GM23248 (cell line): ENCODE measurements at regions not wholly inside any gene's neighbourhood (a gene's known extent, or its start where the extent isn't known, plus 50 kb on each side); places are given as distances from the start of the nearest gene placed in this dataset.

Experiments
- DNase-seq: peaks from one replicate; pipeline ENCODE4 v3.0.0-alpha.2; 2015
- H2AFZ ChIP-seq: fragments of 200-600 bp; sonication (generic); 2 replicates; pipeline ENCODE4 v1.6.1; 2016; ENCODE audit warnings: antibody characterized with exemption
- H3F3A ChIP-seq: fragments of 200-600 bp; sonication (generic); 2 replicates; pipeline ENCODE4 v1.6.1; 2016; ENCODE audit warnings: mild to moderate bottlenecking, antibody characterized with exemption, mixed run types; ENCODE audit not compliant: insufficient read depth
- H3K27ac ChIP-seq: fragments of 200-600 bp; sonication (generic); 2 replicates; pipeline ENCODE4 v1.5.1; 2016; ENCODE audit warnings: mild to moderate bottlenecking
- H3K27me3 ChIP-seq: fragments of 200-600 bp; sonication (generic); replicated peaks from 2 replicates; pipeline ENCODE4 v1.6.1; 2016; ENCODE audit warnings: mild to moderate bottlenecking; ENCODE audit not compliant: insufficient read depth
- H3K36me3 ChIP-seq: fragments of 200-600 bp; sonication (generic); 2 replicates; pipeline ENCODE4 v1.6.1; 2016; ENCODE audit warnings: low read depth, mild to moderate bottlenecking
- H3K4me1 ChIP-seq: fragments of 200-600 bp; sonication (generic); 2 replicates; pipeline ENCODE4 v1.6.1; 2016; ENCODE audit warnings: mild to moderate bottlenecking; ENCODE audit not compliant: insufficient read depth
- H3K4me2 ChIP-seq: fragments of 200-600 bp; sonication (generic); one replicate; pipeline ENCODE4 v1.6.1; 2016; ENCODE audit warnings: mild to moderate bottlenecking; ENCODE audit not compliant: unreplicated experiment
- H3K4me3 ChIP-seq: fragments of 200-600 bp; sonication (generic); 2 replicates; pipeline ENCODE4 v1.5.1; 2016; ENCODE audit warnings: mild to moderate bottlenecking
- H3K79me2 ChIP-seq: fragments of 200-600 bp; sonication (generic); 2 replicates; pipeline ENCODE4 v1.6.1; 2016; ENCODE audit warnings: mild to moderate bottlenecking; ENCODE audit not compliant: insufficient read depth
- H3K9ac ChIP-seq: fragments of 200-600 bp; sonication (generic); 2 replicates; pipeline ENCODE4 v1.6.1; 2016; ENCODE audit warnings: mild to moderate bottlenecking
- H3K9me2 ChIP-seq: fragments of 200-600 bp; sonication (generic); 2 replicates; pipeline ENCODE4 v1.6.1; 2016; ENCODE audit warnings: mixed run types, mild to moderate bottlenecking, moderate library complexity; ENCODE audit not compliant: insufficient read depth
- H3K9me3 ChIP-seq: fragments of 200-600 bp; sonication (generic); one replicate; pipeline ENCODE4 v1.6.1; 2017; ENCODE audit warnings: low read depth
- H4K20me1 ChIP-seq: fragments of 200-600 bp; sonication (generic); 2 replicates; pipeline ENCODE4 v1.6.0; 2016; ENCODE audit not compliant: insufficient read depth
- EZH2 ChIP-seq: fragments of 200-600 bp; sonication (generic); IDR thresholded peaks from 2 replicates; pipeline ENCODE4 v1.6.1; 2018; ENCODE audit warnings: antibody characterized with exemption, mild to moderate bottlenecking; ENCODE audit not compliant: insufficient read depth, poor library complexity, severe bottlenecking
- EZH2phosphoT487 ChIP-seq: fragments of 200-600 bp; sonication (generic); IDR thresholded peaks from 2 replicates; pipeline ENCODE4 v1.6.1; 2018; ENCODE audit warnings: antibody characterized with exemption, moderate library complexity, mild to moderate bottlenecking, low read depth; ENCODE audit not compliant: insufficient read depth
- WGBS, 2 experiments: methylation state at CpG; one replicate each; pipeline ENCODE4 v1.1.6; 2015 to 2017; ENCODE audit warnings: low lambda C conversion rate in 2 of 2, low coverage in 1 of 2; ENCODE audit errors: missing lambda C conversion rate in 2 of 2; 5-methylcytosine and 5-hydroxymethylcytosine counted together
- in situ Hi-C: fragments of 300-500 bp; cut with MboI; formaldehyde crosslinking; loops from 2 replicates; pipeline ENCODE4 v1.15.0; 2020

GRCh38 chr18:37779220-37779619 lies 213.6 kb upstream of the CELF4 start:
- no peak for DNase-seq
- in situ Hi-C loops = no loop called here
- no peak for TF ChIP-seq EZH2phosphoT487
- TF ChIP-seq EZH2 = no peak
- no peaks in the 10 kb centered on the region for H3K79me2 ChIP-seq
- no peaks in the 10 kb centered on the region for H3K27me3 ChIP-seq
- WGBS, 2 experiments = 66 to 73% methylated on average over 7 of the region's 7 CpGs
- no peak overlapping the region for H2AFZ ChIP-seq
- no peak overlapping the region for H3K9ac ChIP-seq
- H3K4me1 ChIP-seq = no peaks in the 10 kb centered on the region
- H3F3A ChIP-seq = no peaks in the 10 kb centered on the region
- H3K27ac ChIP-seq = no peak overlapping the region
- no peak overlapping the region for H3K4me2 ChIP-seq
- H3K9me3 ChIP-seq = no peaks in the 10 kb centered on the region
- no peaks in the 10 kb centered on the region for H3K9me2 ChIP-seq
- no peaks in the 10 kb centered on the region for H3K36me3 ChIP-seq
- H3K4me3 ChIP-seq = no peak overlapping the region
- H4K20me1 ChIP-seq = no peaks in the 10 kb centered on the region

DNA sequence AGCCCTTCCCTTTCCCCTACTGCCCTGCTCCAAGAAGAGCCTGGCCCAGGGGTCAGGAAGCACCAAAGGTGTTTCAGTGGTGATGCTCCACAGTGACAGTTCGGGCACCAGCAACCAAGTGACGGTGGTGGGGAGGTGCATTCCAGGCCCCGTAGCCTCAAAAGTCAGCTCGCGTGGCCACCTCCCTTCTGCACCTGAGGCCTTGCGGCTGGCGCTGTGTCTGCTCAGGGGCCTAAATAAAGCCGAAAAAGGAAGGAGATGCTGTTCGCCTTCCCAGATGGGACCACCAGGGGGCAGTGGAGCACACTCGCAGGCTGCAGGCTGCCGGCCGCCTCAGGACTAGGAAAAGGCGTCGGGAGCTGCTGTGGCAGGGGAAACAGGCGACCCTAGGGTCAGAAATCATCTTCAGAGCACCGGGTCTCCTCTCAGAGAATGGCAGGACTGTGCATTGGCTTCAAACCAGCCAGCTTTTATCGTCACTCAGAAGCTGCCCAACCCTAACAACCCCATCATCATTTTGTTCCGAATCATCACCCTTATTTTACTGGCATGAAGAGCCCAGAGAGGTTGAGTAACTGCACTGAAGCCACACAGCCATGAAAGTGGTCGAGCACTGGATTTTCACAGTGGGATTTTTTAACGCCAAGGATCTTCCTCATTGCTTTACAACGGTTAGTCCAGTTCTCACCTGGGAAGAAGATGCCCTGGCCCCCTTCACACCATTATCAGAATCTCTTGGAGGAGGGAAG lies 213.0 kb upstream of the CELF4 start:
- in situ Hi-C loops = no loop called here
- Histone ChIP-seq H3K27ac (no peak overlapping the region), H2AFZ (peak overlapping the region; percentile 62; the same call in 1 of the 2 replicates), H3K4me2 (no peak overlapping the region), H3K9me3 (no peaks in the 10 kb centered on the region), H3K9me2 (no peaks in the 10 kb centered on the region), H3K27me3 (no peaks in the 10 kb centered on the region), H4K20me1 (no peaks in the 10 kb centered on the region), H3K36me3 (no peaks in the 10 kb centered on the region), H3K9ac (no peak overlapping the region), H3K4me1 (no peaks in the 10 kb centered on the region), H3F3A (no peaks in the 10 kb centered on the region), H3K4me3 (no peak overlapping the region), H3K79me2 (no peaks in the 10 kb centered on the region)
- WGBS, 2 experiments = 17% methylated on average over 20 to 21 of the region's 21 CpGs
- TF ChIP-seq EZH2 (no peak), EZH2phosphoT487 (no peak)
- DNase-seq = peak; percentile 65

DNA sequence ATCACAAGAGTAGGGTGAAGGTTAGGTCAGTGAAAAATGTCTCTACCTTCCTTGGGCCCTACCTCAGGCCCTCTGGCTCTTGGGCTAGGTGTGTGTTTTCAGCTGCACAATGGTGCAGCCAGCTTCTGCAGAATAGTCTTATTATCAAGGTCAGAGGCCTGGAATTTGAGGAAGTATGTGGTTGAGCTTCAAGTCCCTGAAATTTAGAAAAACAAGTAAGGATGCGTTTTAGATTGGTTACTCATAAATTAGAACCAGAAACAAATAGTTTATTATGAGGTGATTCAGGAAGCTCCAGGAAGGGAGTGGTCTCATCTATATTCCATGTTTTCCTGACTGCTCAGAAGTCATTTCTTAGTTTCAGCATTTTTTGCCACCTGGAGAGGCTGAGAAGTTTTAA lies 204.2 kb upstream of the CELF4 start:
- Histone ChIP-seq H4K20me1 (no peaks in the 10 kb centered on the region), H3K4me2 (no peak overlapping the region), H3K27ac (no peak overlapping the region), H3K4me1 (no peaks in the 10 kb centered on the region), H3F3A (no peaks in the 10 kb centered on the region), H3K9ac (no peak overlapping the region), H2AFZ (no peak overlapping the region), H3K36me3 (no peaks in the 10 kb centered on the region), H3K27me3 (no peaks in the 10 kb centered on the region), H3K9me2 (no peaks in the 10 kb centered on the region), H3K79me2 (no peaks in the 10 kb centered on the region), H3K4me3 (no peak overlapping the region), H3K9me3 (no peaks in the 10 kb centered on the region)
- TF ChIP-seq EZH2 = no peak
- TF ChIP-seq EZH2phosphoT487 = no peak
- 19 to 40% methylated on average over 1 of the region's 1 CpG for WGBS, 2 experiments
- in situ Hi-C loops = no loop called here
- no peak for DNase-seq

DNA sequence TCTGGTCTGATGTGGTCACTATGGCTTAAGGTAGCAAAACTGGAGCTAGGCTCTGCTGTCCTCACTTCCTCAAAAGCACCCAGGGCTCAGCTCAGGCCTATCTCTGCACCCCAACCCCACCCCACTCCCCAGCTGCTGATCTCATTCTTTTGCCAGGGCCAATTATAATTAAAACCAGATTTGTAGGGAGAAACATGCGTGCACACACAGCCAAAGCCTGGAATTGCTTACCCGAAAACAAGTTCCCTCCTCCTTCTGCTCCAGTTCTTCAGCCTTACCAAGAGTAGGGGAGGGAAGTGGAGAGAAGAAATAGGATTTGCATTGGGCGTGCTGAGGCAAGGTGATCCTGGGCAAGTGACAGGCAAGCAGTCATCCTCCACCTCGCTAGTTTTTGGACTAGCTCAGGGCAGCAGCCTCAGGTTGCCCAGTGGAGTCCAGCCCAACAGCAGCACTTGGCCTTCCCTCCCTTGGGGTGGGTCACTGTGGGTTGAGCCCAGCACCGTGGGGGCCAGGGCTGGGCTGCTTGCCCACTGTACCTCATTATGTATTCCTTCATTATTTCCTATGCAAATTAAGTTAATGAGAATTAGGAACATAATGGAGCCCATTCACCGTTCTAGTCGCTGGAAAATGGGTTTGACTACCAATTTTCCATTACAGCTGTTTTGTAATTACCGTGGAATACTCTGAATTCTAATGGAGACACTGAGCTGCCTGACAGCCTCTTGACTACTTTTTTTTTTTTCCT lies 199.1 kb upstream of the CELF4 start:
- Histone ChIP-seq H3K9me2 (no peaks in the 10 kb centered on the region), H3K79me2 (no peaks in the 10 kb centered on the region), H3K9me3 (no peaks in the 10 kb centered on the region), H3K27me3 (no peaks in the 10 kb centered on the region), H2AFZ (no peak overlapping the region), H3K27ac (no peak overlapping the region), H4K20me1 (no peaks in the 10 kb centered on the region), H3K36me3 (no peaks in the 10 kb centered on the region), H3K4me3 (no peak overlapping the region), H3K9ac (no peak overlapping the region), H3F3A (no peaks in the 10 kb centered on the region), H3K4me2 (no peak overlapping the region), H3K4me1 (no peaks in the 10 kb centered on the region)
- WGBS, 2 experiments = 6 to 7% methylated on average over 8 of the region's 8 CpGs
- DNase-seq = no peak
- in situ Hi-C loops = no loop called here
- no peak for TF ChIP-seq EZH2
- no peak for TF ChIP-seq EZH2phosphoT487
